ENCODE measurements at regions not wholly inside any gene's neighbourhood (a gene's known extent, or its start where the extent isn't known, plus 50 kb on each side); places are given as distances from the start of the nearest gene placed in this dataset.

- Histone ChIP-seq H3K9me3 (no peaks in the 10 kb centered on the region), H3K27me3 (no peaks in the 10 kb centered on the region), H3K4me3 (no peak overlapping the region), H3K4me1 (no peaks in the 10 kb centered on the region), H3K27ac (no peak overlapping the region), H3K36me3 (replicated peaks in 1 of 2; ENCODE audit: insufficient read depth in 1 of 2, low read depth in 2 of 2) (no peaks in the 10 kb centered on the region)
- WGBS, 2 donors = 83 to 84% methylated on average over 6 of the region's 6 CpGs
- TF ChIP-seq, protein P1, sequence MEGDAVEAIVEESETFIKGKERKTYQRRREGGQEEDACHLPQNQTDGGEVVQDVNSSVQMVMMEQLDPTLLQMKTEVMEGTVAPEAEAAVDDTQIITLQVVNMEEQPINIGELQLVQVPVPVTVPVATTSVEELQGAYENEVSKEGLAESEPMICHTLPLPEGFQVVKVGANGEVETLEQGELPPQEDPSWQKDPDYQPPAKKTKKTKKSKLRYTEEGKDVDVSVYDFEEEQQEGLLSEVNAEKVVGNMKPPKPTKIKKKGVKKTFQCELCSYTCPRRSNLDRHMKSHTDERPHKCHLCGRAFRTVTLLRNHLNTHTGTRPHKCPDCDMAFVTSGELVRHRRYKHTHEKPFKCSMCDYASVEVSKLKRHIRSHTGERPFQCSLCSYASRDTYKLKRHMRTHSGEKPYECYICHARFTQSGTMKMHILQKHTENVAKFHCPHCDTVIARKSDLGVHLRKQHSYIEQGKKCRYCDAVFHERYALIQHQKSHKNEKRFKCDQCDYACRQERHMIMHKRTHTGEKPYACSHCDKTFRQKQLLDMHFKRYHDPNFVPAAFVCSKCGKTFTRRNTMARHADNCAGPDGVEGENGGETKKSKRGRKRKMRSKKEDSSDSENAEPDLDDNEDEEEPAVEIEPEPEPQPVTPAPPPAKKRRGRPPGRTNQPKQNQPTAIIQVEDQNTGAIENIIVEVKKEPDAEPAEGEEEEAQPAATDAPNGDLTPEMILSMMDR (IDR thresholded peaks at IDR 0.05) = no peak
- no peak for TF ChIP-seq POLR2A (IDR thresholded peaks at IDR 0.05)
- ATAC-seq (no peak), DNase-seq (no peak)
- intact Hi-C loops (cut with DNase I) = no loop called here
Measured at GRCh38 chr7:46881507-46882127, 700.3 kb downstream of the TNS3 start.

DNA sequence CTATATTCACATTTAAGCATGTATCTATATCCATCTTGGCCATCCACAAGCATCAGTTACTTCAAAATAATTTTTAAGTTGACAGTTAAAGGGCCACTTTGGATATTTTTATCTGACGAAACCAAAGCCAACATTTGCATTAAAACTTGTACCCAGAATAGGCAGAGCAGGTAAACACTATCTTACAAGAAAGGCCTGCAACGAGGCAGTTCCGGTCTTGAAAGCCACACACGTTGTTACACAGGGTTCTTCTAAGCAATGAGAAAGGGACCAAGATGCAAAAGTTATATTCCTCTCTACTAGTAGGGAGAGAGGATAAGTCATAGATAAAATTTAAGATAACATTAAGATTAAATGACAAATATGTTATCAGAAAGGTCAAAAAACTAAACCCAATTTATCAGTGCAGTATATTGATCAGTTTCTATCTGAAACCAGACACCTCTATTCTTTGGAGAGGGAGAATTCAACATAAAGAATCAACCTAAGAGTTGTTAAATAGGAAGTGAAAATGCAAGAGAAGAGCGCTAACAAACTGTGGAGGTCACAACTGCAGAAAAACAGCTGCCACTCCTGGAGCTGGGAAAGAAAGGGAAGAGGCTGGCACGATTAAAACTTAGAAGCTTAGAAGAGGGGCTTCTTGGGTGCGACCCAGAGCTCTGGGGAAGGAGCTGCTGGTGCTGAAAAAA is 701.3 kb downstream of the TNS3 start:
- ATAC-seq (no peak), DNase-seq (no peak)
- 73 to 78% methylated on average over 7 of the region's 7 CpGs for WGBS, 2 donors
- intact Hi-C loops (cut with DNase I) = no loop called here
- Histone ChIP-seq H3K9me3 (no peaks in the 10 kb centered on the region), H3K36me3 (replicated peaks in 1 of 2; ENCODE audit: insufficient read depth in 1 of 2, low read depth in 2 of 2) (no peaks in the 10 kb centered on the region), H3K27me3 (no peaks in the 10 kb centered on the region), H3K4me1 (no peaks in the 10 kb centered on the region), H3K27ac (no peak overlapping the region), H3K4me3 (no peak overlapping the region)
- TF ChIP-seq, protein P1 (IDR thresholded peaks at IDR 0.05) = no peak
- no peak for TF ChIP-seq POLR2A (IDR thresholded peaks at IDR 0.05)

DNA sequence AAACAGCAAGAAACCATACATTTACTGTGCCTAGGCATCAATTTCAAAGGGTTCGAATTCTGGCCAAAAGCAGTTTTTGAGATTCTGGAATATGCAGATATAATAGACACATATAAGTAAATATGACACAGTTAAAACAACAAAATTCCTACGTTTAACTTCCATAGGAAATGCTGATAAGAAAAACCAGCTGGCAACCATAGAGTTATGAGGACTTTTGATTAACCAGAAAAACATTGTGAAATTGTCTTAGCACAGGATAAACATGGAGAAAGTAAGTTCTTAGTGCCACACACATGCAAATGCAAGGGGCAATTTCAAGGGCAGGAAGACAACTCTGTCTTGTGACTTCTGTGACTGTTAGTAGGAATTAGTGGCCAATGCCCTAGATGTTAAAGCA is 702.1 kb downstream of the TNS3 start:
- ATAC-seq = no peak
- Histone ChIP-seq H3K27me3 (no peaks in the 10 kb centered on the region), H3K27ac (no peak overlapping the region), H3K9me3 (no peaks in the 10 kb centered on the region), H3K4me1 (no peaks in the 10 kb centered on the region), H3K4me3 (no peak overlapping the region), H3K36me3 (replicated peaks in 1 of 2; ENCODE audit: insufficient read depth in 1 of 2, low read depth in 2 of 2) (no peaks in the 10 kb centered on the region)
- DNase-seq = no peak
- no peak for TF ChIP-seq POLR2A (IDR thresholded peaks at IDR 0.05)
- TF ChIP-seq, protein P1 (IDR thresholded peaks at IDR 0.05) = no peak
- WGBS, 2 donors = 38 to 47% methylated on average over 2 of the region's 2 CpGs
- intact Hi-C loops (cut with DNase I) = no loop called here

GRCh38 chr7:46871516-46871915 is 710.4 kb downstream of the TNS3 start:
- no peak overlapping the region for H3K27ac ChIP-seq
- H3K36me3 ChIP-seq (replicated peaks in 1 of 2; ENCODE audit: insufficient read depth in 1 of 2, low read depth in 2 of 2) = no peaks in the 10 kb centered on the region
- TF ChIP-seq, protein P1 (IDR thresholded peaks at IDR 0.05) = no peak
- TF ChIP-seq POLR2A (IDR thresholded peaks at IDR 0.05) = no peak
- ATAC-seq (no peak), DNase-seq (no peak)
- intact Hi-C loops (cut with DNase I) = no loop called here
- no peaks in the 10 kb centered on the region for H3K4me1 ChIP-seq
- H3K4me3 ChIP-seq = no peak overlapping the region
- H3K9me3 ChIP-seq = no peaks in the 10 kb centered on the region
- H3K27me3 ChIP-seq = no peaks in the 10 kb centered on the region
- WGBS, 2 donors = 66 to 73% methylated on average over 4 of the region's 4 CpGs

- no peak overlapping the region for H3K4me3 ChIP-seq
- H3K27me3 ChIP-seq = no peaks in the 10 kb centered on the region
- WGBS, 2 donors = 34 to 39% methylated on average over 4 of the region's 4 CpGs
- no peak overlapping the region for H3K27ac ChIP-seq
- no peak for ATAC-seq
- H3K36me3 ChIP-seq (replicated peaks in 1 of 2; ENCODE audit: insufficient read depth in 1 of 2, low read depth in 2 of 2) = no peaks in the 10 kb centered on the region
- no peaks in the 10 kb centered on the region for H3K4me1 ChIP-seq
- H3K9me3 ChIP-seq = no peaks in the 10 kb centered on the region
- TF ChIP-seq POLR2A (IDR thresholded peaks at IDR 0.05) = no peak
- TF ChIP-seq, protein P1 (IDR thresholded peaks at IDR 0.05) = no peak
- intact Hi-C loops (cut with DNase I) = no loop called here
- no peak for DNase-seq
Measured at GRCh38 chr7:46864716-46865115, 717.2 kb downstream of the TNS3 start.
